IPS-18c (cell line): ENCODE measurements at regions not wholly inside any gene's neighbourhood (a gene's known extent, or its start where the extent isn't known, plus 50 kb on each side); places are given as distances from the start of the nearest gene placed in this dataset.

Experiments
- H3K4me3 ChIP-seq: 2 replicates; pipeline ENCODE4 v1.7.0; 2013; ENCODE audit warnings: low read depth, mild to moderate bottlenecking, low read length, moderate library complexity; ENCODE audit not compliant: insufficient read depth
- H3K9me3 ChIP-seq: one replicate; pipeline ENCODE4 v1.6.1; 2013; ENCODE audit warnings: mild to moderate bottlenecking, low read length, moderate library complexity; ENCODE audit not compliant: control insufficient read depth, insufficient read depth

DNA sequence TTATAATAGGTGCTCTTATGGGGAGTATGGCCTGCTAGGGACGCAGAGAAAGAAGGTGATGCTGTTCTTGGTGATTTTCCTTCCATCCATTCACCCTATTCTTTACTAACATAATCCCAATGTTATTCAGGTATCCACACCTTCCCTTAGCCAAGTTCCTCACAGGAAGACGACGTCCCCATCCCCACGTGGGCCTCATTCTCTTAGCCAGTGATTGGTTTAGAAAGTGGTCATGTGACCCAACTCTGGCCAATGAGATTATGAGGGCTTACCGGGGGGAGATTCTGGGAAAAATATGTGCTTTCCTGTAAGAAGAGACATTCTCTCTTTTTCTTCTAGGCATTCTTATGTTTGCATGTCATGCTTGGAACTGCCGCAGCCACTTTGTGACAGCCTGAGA is 474.7 kb downstream of the HAPSTR1 start:
- Histone ChIP-seq H3K9me3 (peaks cover 2% of the 10 kb centered on the region), H3K4me3 (no peak overlapping the region)

DNA sequence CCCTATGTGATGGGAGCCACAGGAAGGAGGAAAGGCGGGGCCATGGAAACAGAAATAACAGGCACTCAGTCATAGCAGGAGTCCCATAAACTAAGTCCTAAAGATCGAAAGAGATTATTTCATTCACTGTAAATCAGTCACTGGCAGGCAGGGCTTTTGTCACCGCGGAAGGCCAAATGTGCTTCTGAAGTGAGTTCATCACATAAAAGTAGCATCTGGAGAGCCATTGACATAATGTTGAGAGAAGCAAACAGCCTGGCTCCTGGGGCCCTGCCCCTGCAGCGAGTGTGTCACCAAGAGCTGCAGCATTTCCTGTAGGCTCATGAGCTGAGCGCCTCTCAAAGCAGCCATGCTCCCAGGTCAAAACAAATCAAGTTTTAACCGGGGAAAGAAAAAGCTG is 476.2 kb downstream of the HAPSTR1 start:
- Histone ChIP-seq H3K4me3 (no peak overlapping the region), H3K9me3 (peaks cover 2% of the 10 kb centered on the region)

DNA sequence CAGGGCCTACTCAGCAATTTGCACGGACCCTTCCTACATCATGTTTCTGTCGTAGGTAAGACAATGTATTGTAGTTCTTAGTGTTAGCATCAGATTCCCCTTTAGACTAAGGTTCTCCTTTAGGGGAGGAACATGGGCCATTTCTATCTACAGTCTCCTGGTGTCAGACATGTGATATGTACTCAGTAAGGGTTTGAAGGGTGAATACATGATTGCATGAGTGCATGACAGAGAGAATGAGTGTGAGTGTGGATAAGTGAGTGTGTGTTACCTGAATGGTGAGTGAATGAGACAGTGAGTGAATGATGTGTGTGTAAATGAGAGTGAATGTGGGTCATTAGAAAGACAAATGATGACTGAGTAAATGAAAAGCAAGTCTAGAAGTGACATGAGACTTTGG is 476.8 kb downstream of the HAPSTR1 start:
- Histone ChIP-seq H3K9me3 (peaks cover 2% of the 10 kb centered on the region), H3K4me3 (no peak overlapping the region)

DNA sequence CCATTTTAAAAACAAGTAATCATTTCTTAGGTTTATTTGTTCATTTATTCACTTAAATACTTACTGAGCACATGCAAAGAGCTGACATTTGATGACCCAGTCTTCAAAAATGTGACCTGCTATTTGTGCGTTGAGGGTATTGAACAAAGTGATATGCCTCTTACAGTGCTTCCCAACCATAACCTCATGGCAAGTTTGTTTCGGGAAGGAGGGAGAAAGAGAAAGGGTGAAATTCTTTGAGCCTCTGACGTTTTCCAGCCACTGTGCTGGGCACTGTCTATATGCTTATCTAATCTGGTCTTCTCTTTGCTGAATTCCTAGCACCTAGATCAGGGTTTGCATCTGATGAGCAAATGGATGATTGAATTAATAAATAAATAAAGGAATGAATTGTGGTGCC is 479.1 kb downstream of the HAPSTR1 start:
- H3K4me3 ChIP-seq: no peak overlapping the region
- peaks cover 4% of the 10 kb centered on the region for H3K9me3 ChIP-seq

DNA sequence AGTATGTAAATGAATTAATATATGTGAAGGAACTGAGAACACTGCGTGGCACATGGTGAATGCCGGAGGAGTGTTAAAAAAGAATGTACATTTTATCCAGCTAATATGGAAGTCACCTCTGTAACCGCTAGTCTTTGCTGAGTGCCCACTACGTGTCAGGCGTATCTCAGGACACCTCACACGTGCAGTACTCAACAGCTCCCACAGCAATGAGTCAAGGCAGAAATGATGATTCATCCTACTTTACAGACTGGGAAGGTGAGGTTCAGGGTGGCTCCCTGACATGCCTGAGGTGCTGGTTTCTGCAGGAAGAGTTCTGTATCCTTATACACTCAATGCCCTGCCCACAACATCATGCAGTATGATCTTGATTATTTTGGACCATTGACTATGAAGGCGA is 487.0 kb downstream of the HAPSTR1 start:
- peaks cover 2% of the 10 kb centered on the region for H3K9me3 ChIP-seq
- H3K4me3 ChIP-seq: no peak overlapping the region

DNA sequence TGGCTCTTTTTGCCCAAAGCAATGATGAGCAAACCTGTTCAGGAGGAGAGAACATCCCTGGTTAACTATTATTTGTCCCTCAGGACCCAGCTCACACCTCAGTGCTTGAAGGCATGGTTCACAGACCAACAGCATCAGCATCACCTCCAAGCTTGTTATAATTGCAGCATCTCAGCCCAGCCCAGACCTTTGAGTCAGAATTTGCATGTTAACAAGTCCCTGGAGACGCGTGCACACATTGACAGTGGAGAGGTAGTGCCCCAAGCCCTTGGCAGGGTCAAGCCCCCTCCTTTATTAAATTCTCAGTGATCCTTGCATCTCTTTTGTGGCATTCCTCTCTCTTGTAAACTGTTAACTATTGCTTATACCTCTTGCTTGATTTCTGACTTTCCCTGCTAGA is 488.6 kb downstream of the HAPSTR1 start:
- H3K9me3 ChIP-seq: no peaks in the 10 kb centered on the region
- H3K4me3 ChIP-seq: no peak overlapping the region

DNA sequence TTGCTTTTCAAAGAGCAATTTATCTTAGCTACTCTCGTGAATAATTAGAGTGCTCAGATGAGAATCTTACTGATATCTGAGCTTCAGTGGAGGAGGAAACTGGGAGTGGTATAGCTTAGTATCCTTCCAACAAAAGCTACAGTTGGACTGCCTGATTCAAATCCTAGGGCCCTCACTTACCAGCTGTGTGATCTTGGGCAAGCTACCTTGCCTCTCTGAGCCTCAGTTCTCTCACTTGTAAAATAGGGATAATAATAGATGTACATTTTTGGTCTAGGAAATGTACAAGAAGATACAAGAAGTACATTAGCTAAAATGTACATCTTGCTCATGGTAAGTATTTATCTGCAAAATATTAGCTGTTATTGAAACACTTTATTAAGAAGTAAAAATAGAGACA is 502.0 kb downstream of the HAPSTR1 start:
- peaks cover 7% of the 10 kb centered on the region for H3K9me3 ChIP-seq
- no peak overlapping the region for H3K4me3 ChIP-seq

DNA sequence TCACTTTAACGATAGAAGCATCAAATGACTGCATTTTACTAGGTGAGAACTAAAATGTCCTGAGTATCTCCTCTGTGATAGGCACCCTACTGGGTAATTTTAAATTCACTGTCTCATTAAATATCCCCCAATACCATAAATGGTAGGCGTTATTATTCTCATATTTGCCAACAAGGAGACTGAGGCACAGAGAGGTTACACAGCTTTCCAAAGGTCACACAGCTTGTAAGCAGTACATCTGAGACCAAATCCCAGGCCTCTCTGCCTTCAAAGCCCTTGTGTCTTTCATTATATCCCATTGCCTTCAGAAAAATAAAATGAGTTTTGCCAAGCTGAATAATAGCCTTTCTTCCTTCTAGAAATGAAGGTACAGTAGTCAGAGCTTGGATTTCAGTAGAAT is 502.6 kb downstream of the HAPSTR1 start:
- peaks cover 7% of the 10 kb centered on the region for H3K9me3 ChIP-seq

DNA sequence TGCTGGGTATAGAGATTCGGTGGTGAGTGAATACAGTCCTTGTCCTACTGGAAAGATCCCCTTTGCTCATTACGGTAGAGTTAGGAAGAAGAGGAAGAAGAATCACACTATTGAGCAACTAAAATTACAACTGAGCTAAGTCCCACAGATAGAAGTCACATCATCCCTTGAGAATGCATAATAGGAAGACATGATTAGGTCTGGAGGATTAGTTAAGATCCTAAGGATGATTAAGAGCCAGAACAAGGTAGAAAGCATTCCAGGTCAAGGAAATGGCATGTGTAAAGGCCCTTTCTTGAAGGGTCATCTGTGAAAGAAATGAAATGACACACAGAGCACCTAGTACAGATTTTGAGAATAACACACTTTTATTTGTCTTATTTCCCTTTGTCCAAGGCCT is 503.5 kb downstream of the HAPSTR1 start:
- Histone ChIP-seq H3K9me3 (peaks cover 7% of the 10 kb centered on the region), H3K4me3 (no peak overlapping the region)

More for the DNA sequence above, 502.6 kb downstream of the HAPSTR1 start:
- H3K4me3 ChIP-seq: no peak overlapping the region

DNA sequence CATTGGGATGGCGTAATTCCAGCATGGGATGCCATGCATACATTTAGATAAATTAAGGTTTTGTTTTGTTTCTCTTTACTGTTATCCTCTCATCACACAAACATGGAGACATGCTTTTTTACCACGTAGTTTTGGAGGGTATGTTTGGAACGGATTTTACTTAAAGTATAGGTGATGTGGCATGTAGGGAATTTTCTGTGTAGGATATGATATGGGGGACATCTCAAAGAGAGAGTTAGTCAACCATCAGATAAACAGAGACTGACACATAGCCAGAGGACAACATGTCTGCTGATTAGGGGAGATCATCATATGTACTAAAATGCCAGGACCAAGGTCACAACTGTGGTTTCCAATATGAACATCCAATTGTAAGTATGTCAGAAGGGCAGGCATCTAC is 503.9 kb downstream of the HAPSTR1 start:
- H3K9me3 ChIP-seq: peaks cover 7% of the 10 kb centered on the region

DNA sequence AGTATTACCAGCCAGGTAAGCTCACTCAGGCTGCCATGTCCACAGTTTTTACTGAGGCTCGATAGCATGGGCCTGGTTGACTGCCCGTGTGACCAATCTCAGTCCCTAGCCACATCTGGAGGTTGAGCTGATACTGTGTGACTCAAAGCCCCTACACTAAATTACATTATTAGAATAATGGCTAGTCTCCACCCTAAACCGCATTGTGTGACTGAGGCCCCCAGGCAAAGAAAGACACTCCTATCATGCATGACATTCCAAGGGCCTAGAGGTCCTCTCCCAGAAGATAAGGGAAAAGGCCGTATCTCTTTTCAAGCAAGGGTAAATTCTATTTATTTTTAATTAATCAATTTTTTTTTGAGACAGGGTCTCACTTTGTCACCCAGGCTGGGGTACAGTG is 505.3 kb downstream of the HAPSTR1 start:
- Histone ChIP-seq H3K4me3 (no peak overlapping the region), H3K9me3 (no peaks in the 10 kb centered on the region)

More for the DNA sequence above, 503.9 kb downstream of the HAPSTR1 start:
- H3K4me3 ChIP-seq: no peak overlapping the region

DNA sequence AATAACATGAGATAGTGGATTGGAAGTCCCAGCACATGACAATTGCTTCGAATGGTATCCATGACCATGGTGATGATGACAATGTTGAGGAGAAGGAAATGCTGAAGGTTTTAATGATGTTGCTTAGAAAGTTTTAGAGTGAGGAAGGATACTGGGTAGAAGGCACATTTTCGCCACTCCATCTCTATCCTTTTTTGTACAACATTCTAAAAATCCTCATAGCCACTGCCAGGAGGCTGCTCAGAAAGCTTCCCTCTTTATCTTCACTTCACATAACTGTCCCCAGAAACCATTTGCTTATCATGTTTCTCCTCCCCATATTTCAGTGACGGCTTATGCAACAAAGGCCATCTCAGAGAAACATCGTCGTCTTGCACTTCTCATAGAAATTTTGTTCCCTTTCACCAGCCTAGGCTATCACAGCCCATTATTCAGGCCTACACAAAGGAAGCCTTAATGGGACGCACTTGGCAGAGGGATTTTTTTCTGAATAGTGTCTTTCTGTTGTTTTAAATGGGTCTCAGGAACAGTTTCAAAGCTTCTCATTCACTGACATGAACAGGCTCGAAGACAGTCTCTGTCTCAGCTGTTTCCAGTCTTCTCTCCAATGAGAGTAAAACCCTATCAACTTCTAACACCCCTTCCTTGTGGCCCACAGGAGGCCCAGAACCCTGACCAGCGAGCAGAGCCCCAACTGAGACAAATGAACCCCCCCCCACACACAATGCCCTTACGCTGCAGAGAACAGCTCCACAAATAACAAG is 506.7 kb downstream of the HAPSTR1 start:
- Histone ChIP-seq H3K4me3 (no peak overlapping the region), H3K9me3 (no peaks in the 10 kb centered on the region)

DNA sequence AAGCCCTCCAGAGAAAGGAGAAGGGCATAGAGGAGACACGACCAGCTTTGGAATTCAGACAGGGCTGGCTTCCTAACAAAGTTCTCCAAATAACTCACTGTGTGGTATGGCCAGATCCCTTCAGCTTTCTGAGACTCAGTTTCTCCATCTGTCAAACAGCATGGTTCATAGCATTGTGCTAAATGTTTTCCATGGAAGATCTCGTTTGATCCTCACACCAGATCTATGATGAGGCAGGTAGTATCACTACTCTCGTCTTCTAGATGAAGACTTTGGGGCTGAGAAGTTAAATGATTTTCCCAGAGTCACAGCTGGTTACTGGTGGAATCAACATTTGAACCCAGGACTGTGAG is 507.3 kb downstream of the HAPSTR1 start:
- Histone ChIP-seq H3K9me3 (no peaks in the 10 kb centered on the region), H3K4me3 (no peak overlapping the region)

DNA sequence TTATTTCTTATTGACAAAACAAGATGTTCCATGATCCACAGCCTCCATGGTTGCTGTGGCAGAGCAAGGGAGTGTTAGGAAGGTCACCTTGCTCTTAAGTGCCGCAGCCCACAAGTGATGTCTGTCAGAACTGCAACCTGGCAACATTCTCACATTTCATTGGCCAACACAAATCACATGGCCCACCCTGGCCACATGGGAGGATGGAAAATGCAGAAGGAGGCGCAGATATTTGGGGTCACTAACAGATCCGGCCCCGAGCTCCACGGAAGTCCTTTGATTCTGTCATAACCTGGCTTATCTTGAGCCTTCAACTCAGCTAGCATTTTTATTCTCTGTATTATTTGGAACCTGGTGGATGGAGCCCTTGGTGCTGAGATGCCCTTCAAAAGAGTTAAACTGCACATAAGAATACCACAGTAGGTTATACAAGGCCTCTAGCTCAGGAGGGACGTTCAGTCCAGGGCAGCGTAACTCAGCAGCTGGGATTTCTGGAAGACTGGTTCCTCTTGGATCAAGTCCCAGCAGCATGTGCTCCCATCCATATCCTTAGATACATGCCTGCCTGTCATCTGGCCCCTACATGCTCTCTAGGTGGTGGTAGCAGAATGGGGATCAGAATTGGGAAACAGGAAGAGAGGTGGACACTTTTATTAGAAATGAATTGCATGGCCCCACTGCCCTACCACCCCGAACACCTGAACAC is 508.1 kb downstream of the HAPSTR1 start:
- no peaks in the 10 kb centered on the region for H3K9me3 ChIP-seq
- H3K4me3 ChIP-seq: no peak overlapping the region

DNA sequence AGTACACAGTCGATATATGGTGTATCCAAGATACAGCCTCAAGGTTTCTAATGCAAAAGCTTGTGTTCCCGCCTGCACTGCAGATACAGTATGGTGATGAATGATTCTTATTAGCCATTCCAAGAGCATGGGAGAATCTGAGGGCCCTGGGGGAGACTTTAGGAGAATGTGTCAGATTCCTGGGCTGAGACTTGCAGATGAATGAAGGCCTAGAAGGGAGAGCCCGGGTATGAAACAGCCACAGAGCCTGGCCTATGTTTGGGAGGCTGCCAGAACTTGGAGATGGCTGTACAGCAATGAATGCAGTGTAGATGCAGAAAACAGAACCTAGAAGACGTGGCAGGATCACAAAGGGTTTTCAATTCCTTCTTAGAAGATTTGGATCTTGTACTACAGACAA is 510.7 kb downstream of the HAPSTR1 start:
- no peaks in the 10 kb centered on the region for H3K9me3 ChIP-seq

DNA sequence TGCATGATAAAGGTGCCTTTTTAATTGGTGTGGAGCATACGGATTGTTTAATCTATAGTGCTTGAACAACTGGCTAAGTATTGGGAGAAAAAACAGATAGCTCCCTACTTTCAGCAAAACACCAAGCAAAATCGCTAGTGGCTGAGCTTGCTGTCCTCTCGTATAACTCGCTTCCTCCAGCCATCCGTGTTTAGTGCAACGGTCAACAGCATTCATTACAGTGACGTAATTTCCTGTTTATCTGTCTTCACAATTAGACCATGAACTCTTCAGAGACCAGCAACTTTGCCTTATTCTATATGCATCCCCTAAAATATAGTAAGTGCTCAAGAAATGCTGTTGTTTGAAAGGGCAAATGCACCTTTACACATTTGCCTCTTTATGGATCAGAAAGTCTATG is 511.9 kb downstream of the HAPSTR1 start:
- no peaks in the 10 kb centered on the region for H3K9me3 ChIP-seq
- H3K4me3 ChIP-seq: no peak overlapping the region

More for the DNA sequence above, 510.7 kb downstream of the HAPSTR1 start:
- H3K4me3 ChIP-seq: no peak overlapping the region

DNA sequence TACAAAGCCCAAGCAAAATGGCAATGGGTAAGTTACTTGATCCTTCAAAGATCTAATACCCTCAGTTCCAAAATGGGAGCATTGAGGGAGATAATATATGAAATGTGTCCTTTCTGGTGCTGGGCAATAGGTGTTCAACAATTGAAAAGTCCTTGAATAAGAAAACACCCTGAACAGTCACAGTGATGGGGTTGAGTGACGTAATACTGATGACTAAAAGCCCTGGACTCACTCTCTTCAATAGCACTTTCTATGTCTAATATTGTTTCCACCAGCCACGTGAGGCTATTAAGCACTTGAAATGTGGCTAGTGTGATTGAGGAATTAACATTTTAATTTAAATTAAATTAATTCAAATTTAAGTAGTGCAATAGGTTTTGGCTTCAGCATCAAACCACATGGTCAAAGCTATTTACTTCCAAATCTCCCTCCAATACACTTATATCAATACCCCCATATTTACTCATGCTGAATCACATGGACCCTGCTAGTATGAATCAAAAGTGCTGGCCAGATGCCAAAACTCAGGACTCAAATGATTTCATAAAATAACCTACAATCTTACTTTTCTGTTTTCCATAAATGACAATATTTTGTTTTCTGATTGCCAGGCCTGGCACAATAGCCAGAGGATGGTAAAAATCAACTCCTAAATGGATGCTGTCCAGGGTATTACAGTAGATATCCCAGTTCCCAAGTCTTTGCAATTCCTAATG is 516.2 kb downstream of the HAPSTR1 start:
- Histone ChIP-seq H3K4me3 (no peak overlapping the region), H3K9me3 (no peaks in the 10 kb centered on the region)

DNA sequence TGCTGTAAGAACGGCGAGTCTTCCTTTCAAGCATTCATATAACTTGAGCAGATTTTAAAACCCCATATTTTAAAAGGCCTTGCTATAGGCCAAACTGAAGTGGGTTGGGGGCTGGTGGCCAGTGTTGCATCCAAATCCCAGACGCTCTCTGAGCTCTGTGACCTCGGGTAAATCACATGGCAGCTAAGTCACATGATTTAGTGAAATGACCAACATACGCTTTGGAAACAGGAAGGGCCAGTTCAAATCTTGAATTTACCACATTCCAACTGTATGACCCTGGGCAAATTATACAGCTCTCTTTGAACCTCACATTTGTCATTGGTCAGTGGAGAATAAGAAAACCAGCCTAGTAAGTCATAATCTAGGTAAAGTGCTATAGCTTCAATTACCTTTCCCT is 519.3 kb downstream of the HAPSTR1 start:
- no peak overlapping the region for H3K4me3 ChIP-seq
- H3K9me3 ChIP-seq: no peaks in the 10 kb centered on the region
